Suprapubic skin (tissue), 4 donors: ENCODE measurements at regions not wholly inside any gene's neighbourhood (a gene's known extent, or its start where the extent isn't known, plus 50 kb on each side); places are given as distances from the start of the nearest gene placed in this dataset.

Source experiments
- CTCF ChIP-seq, 2 donors: fragments of 200-600 bp in 1 of 2; fragments of 450-650 bp in 1 of 2; sonication (generic) in 1 of 2; IDR thresholded peaks; one replicate each; pipeline ENCODE4 v1.5.1; 2016 to 2019; ENCODE audit warnings: antibody characterized with exemption in 2 of 2, mild to moderate bottlenecking in 1 of 2, moderate library complexity in 1 of 2
- POLR2A ChIP-seq, 2 donors: fragments of 450-650 bp; IDR thresholded peaks; one replicate each; pipeline ENCODE4 v1.6.1; 2017; ENCODE audit warnings: antibody characterized with exemption in 2 of 2, mild to moderate bottlenecking in 2 of 2, moderate library complexity in 2 of 2
- POLR2AphosphoS5 ChIP-seq, 3 donors: sonication (generic); formaldehyde crosslinking; IDR thresholded peaks; one replicate each; pipeline ENCODE4 v1.6.1; 2017; ENCODE audit warnings: antibody characterized with exemption in 3 of 3

- TF ChIP-seq POLR2AphosphoS5 (IDR thresholded peaks at IDR 0.05) (no peak), CTCF (IDR thresholded peaks at IDR 0.05) (no peak), POLR2A (IDR thresholded peaks at IDR 0.05) (no peak)
Measured at GRCh38 chr12:91884230-91884629, 261.4 kb downstream of the BTG1 start.
